PC-3 (cell line): ENCODE measurements at regions not wholly inside any gene's neighbourhood (a gene's known extent, or its start where the extent isn't known, plus 50 kb on each side); places are given as distances from the start of the nearest gene placed in this dataset.

Source experiments
- CTCF ChIP-seq: fragments of 300-600 bp; sonication (generic); conservative IDR thresholded peaks from 2 replicates; pipeline ENCODE4 v1.5.1; 2017; ENCODE audit warnings: antibody characterized with exemption, low read depth, mild to moderate bottlenecking, low read length
- EZH2 ChIP-seq: fragments of 300-600 bp; sonication (generic); IDR thresholded peaks from one replicate; pipeline ENCODE4 v1.6.1; 2017; ENCODE audit warnings: antibody characterized with exemption, mild to moderate bottlenecking, low read length; ENCODE audit not compliant: unreplicated experiment

GRCh38 chr11:134862587-134863195 is 450.6 kb upstream of the B3GAT1 start:
- TF ChIP-seq CTCF (no peak), EZH2 (no peak)
